Smooth muscle cell (in vitro differentiated cells): ENCODE measurements at regions not wholly inside any gene's neighbourhood (a gene's known extent, or its start where the extent isn't known, plus 50 kb on each side); places are given as distances from the start of the nearest gene placed in this dataset.

Experiments used
- DNase-seq: peaks from one replicate; lab custom pipeline; 2025; ENCODE audit not compliant: unreplicated experiment; lab: John Stamatoyannopoulos, UW
- H2AFZ ChIP-seq: fragments of 200-600 bp; sonication (generic); 2 replicates; pipeline ENCODE4 v1.6.0; 2016; ENCODE audit warnings: antibody characterized with exemption, low read depth, mild to moderate bottlenecking
- H3F3A ChIP-seq: fragments of 200-600 bp; sonication (generic); 2 replicates; pipeline ENCODE4 v1.6.0; 2017; ENCODE audit warnings: antibody characterized with exemption, low read depth
- H3K27ac ChIP-seq: fragments of 200-600 bp; sonication (generic); 2 replicates; pipeline ENCODE4 v1.5.1; 2016; ENCODE audit warnings: low read depth, mild to moderate bottlenecking
- H3K27me3 ChIP-seq: fragments of 200-600 bp; sonication (generic); 2 replicates; pipeline ENCODE4 v1.6.1; 2016; ENCODE audit warnings: low read depth, mild to moderate bottlenecking
- H3K36me3 ChIP-seq: fragments of 200-600 bp; sonication (generic); 2 replicates; pipeline ENCODE4 v1.5.1; 2016; ENCODE audit warnings: low read depth
- H3K4me1 ChIP-seq: fragments of 200-600 bp; sonication (generic); 2 replicates; pipeline ENCODE4 v1.5.1; 2016; ENCODE audit warnings: low read depth
- H3K4me2 ChIP-seq: fragments of 200-600 bp; sonication (generic); 2 replicates; pipeline ENCODE4 v1.6.0; 2016; ENCODE audit warnings: mild to moderate bottlenecking
- H3K4me3 ChIP-seq: fragments of 200-600 bp; sonication (generic); 2 replicates; pipeline ENCODE4 v1.5.1; 2016; ENCODE audit warnings: mild to moderate bottlenecking
- H3K79me2 ChIP-seq: fragments of 200-600 bp; sonication (generic); 2 replicates; pipeline ENCODE4 v1.6.0; 2016; ENCODE audit warnings: low read depth, mild to moderate bottlenecking
- H3K9ac ChIP-seq: fragments of 200-600 bp; sonication (generic); 2 replicates; pipeline ENCODE4 v1.6.0; 2016; ENCODE audit warnings: low read depth
- H3K9me3 ChIP-seq: fragments of 200-600 bp; sonication (generic); replicated peaks from 2 replicates; pipeline ENCODE4 v1.5.1; 2016; ENCODE audit warnings: low read depth
- H4K20me1 ChIP-seq: fragments of 200-600 bp; sonication (generic); 2 replicates; pipeline ENCODE4 v1.6.0; 2016; ENCODE audit warnings: low read depth
- CTCF ChIP-seq: fragments of 200-600 bp; sonication (generic); IDR thresholded peaks from 2 replicates; pipeline ENCODE4 v1.5.1; 2017; ENCODE audit warnings: borderline replicate concordance, mild to moderate bottlenecking, antibody characterized with exemption; ENCODE audit not compliant: insufficient read depth, poor library complexity, severe bottlenecking
- WGBS: methylation state at CpG from one replicate; pipeline ENCODE4 v1.1.7; 2016; ENCODE audit warnings: low lambda C conversion rate; 5-methylcytosine and 5-hydroxymethylcytosine counted together

GRCh38 chr18:69152436-69152835, 248.3 kb upstream of the DOK6 start:
- no peaks in the 10 kb centered on the region for H4K20me1 ChIP-seq
- no peak overlapping the region for H2AFZ ChIP-seq
- no peak overlapping the region for H3K9ac ChIP-seq
- DNase-seq = no peak
- H3K36me3 ChIP-seq = no peaks in the 10 kb centered on the region
- WGBS = 86% methylated on average over 3 of the region's 3 CpGs
- H3K4me2 ChIP-seq = no peak overlapping the region
- H3K79me2 ChIP-seq = no peaks in the 10 kb centered on the region
- H3K4me1 ChIP-seq = no peaks in the 10 kb centered on the region
- H3K27me3 ChIP-seq = no peaks in the 10 kb centered on the region
- no peak overlapping the region for H3K27ac ChIP-seq
- no peak for TF ChIP-seq CTCF
- no peaks in the 10 kb centered on the region for H3F3A ChIP-seq
- no peak overlapping the region for H3K4me3 ChIP-seq
- no peaks in the 10 kb centered on the region for H3K9me3 ChIP-seq

- no peak overlapping the region for H3K4me3 ChIP-seq
- no peak overlapping the region for H2AFZ ChIP-seq
- no peaks in the 10 kb centered on the region for H3K9me3 ChIP-seq
- no peaks in the 10 kb centered on the region for H4K20me1 ChIP-seq
- H3K36me3 ChIP-seq = no peaks in the 10 kb centered on the region
- H3K27ac ChIP-seq = no peak overlapping the region
- no peak for DNase-seq
- 96% methylated on average over 10 of the region's 10 CpGs for WGBS
- no peak for TF ChIP-seq CTCF
- H3K4me2 ChIP-seq = no peak overlapping the region
- H3K79me2 ChIP-seq = no peaks in the 10 kb centered on the region
- H3F3A ChIP-seq = no peaks in the 10 kb centered on the region
- H3K4me1 ChIP-seq = no peaks in the 10 kb centered on the region
- H3K27me3 ChIP-seq = no peaks in the 10 kb centered on the region
- H3K9ac ChIP-seq = no peak overlapping the region
These were observed 242.8 kb upstream of the DOK6 start for GRCh38 chr18:69157906-69158305.

- Histone ChIP-seq H3K9ac (no peak overlapping the region), H3K9me3 (no peaks in the 10 kb centered on the region), H3F3A (no peaks in the 10 kb centered on the region), H2AFZ (no peak overlapping the region), H3K4me1 (no peaks in the 10 kb centered on the region), H3K27ac (no peak overlapping the region), H3K79me2 (no peaks in the 10 kb centered on the region), H3K4me2 (no peak overlapping the region), H3K27me3 (no peaks in the 10 kb centered on the region), H4K20me1 (no peaks in the 10 kb centered on the region), H3K36me3 (no peaks in the 10 kb centered on the region), H3K4me3 (no peak overlapping the region)
- no peak for TF ChIP-seq CTCF
- WGBS = 90% methylated on average over 6 of the region's 6 CpGs
- DNase-seq = no peak
These were observed 241.7 kb upstream of the DOK6 start for GRCh38 chr18:69158944-69159343.

- Histone ChIP-seq H2AFZ (peak overlapping the region; percentile 57), H3K9me3 (no peaks in the 10 kb centered on the region), H3K4me3 (no peak overlapping the region), H3K9ac (no peak overlapping the region), H3K27me3 (no peaks in the 10 kb centered on the region), H3K4me1 (no peaks in the 10 kb centered on the region), H3K27ac (no peak overlapping the region), H4K20me1 (no peaks in the 10 kb centered on the region), H3F3A (no peaks in the 10 kb centered on the region), H3K4me2 (peak overlapping the region; percentile 63), H3K36me3 (no peaks in the 10 kb centered on the region), H3K79me2 (no peaks in the 10 kb centered on the region)
- DNase-seq = no peak
- WGBS = 60% methylated on average over 9 of the region's 9 CpGs
- no peak for TF ChIP-seq CTCF
These were observed 239.2 kb upstream of the DOK6 start for GRCh38 chr18:69161383-69162028.
